Neuronal stem cell (in vitro differentiated cells): ENCODE measurements at regions not wholly inside any gene's neighbourhood (a gene's known extent, or its start where the extent isn't known, plus 50 kb on each side); places are given as distances from the start of the nearest gene placed in this dataset.

ENCODE experiments used
- DNase-seq: peaks from one replicate; pipeline ENCODE4 v3.0.0-alpha.2; 2013; ENCODE audit warnings: low spot score
- H2AFZ ChIP-seq: one replicate; pipeline ENCODE4 v1.6.1; 2013; ENCODE audit warnings: mild to moderate bottlenecking, low read length, inconsistent platforms
- H2AK5ac ChIP-seq: 2 replicates; pipeline ENCODE4 v1.6.1; 2013; ENCODE audit warnings: low read depth, mild to moderate bottlenecking, inconsistent platforms, low read length, moderate library complexity, mixed read lengths
- H2BK120ac ChIP-seq: 2 replicates; pipeline ENCODE4 v1.6.1; 2013; ENCODE audit warnings: low read depth, mild to moderate bottlenecking, inconsistent platforms, low read length, moderate library complexity, mixed read lengths
- H2BK12ac ChIP-seq: one replicate; pipeline ENCODE4 v1.6.1; 2013; ENCODE audit warnings: low read length, inconsistent platforms
- H2BK15ac ChIP-seq: 2 replicates; pipeline ENCODE4 v1.6.1; 2013; ENCODE audit warnings: mild to moderate bottlenecking, low read length, inconsistent platforms, mixed read lengths
- H2BK5ac ChIP-seq: one replicate; pipeline ENCODE4 v1.6.1; 2013; ENCODE audit warnings: inconsistent platforms, mild to moderate bottlenecking, low read length, moderate library complexity
- H3K14ac ChIP-seq: one replicate; pipeline ENCODE4 v1.6.1; 2013; ENCODE audit warnings: low read length, inconsistent platforms
- H3K18ac ChIP-seq: 2 replicates; pipeline ENCODE4 v1.6.1; 2013; ENCODE audit warnings: low read length, inconsistent platforms
- H3K23ac ChIP-seq: 2 replicates; pipeline ENCODE4 v1.6.1; 2013; ENCODE audit warnings: low read depth, mild to moderate bottlenecking, mixed read lengths, low read length, inconsistent platforms; ENCODE audit not compliant: poor library complexity
- H3K27ac ChIP-seq: replicated peaks from 3 replicates; pipeline ENCODE4 v1.5.1; 2013; ENCODE audit warnings: low read length, inconsistent platforms
- H3K27me3 ChIP-seq, 3 experiments: 2 replicates each; pipeline ENCODE4 v1.6.1; 2013; ENCODE audit warnings: low read length in 3 of 3, mild to moderate bottlenecking in 2 of 3, inconsistent platforms in 1 of 3, low read depth in 1 of 3, mixed read lengths in 1 of 3, moderate library complexity in 1 of 3; ENCODE audit not compliant: control insufficient read depth in 3 of 3, insufficient read depth in 3 of 3
- H3K36me3 ChIP-seq, 2 donors: replicated peaks in 1 of 2; 2 replicates each; pipeline ENCODE4 v1.6.1; 2013; ENCODE audit warnings: low read length in 2 of 2; ENCODE audit not compliant: control insufficient read depth in 2 of 2, insufficient read depth in 2 of 2
- H3K4ac ChIP-seq: 2 replicates; pipeline ENCODE4 v1.6.1; 2013; ENCODE audit warnings: inconsistent platforms, mild to moderate bottlenecking, low read length, moderate library complexity
- H3K4me1 ChIP-seq, 2 donors: 1 replicate in 1 of 2; 2 replicates in 1 of 2; pipeline ENCODE4 v1.6.1; 2013; ENCODE audit warnings: low read length in 2 of 2, low read depth in 1 of 2; ENCODE audit not compliant: control insufficient read depth in 2 of 2, insufficient read depth in 1 of 2
- H3K4me2 ChIP-seq: one replicate; pipeline ENCODE4 v1.6.1; 2013; ENCODE audit warnings: mild to moderate bottlenecking, low read length, inconsistent platforms; ENCODE audit not compliant: insufficient read depth, poor library complexity, severe bottlenecking
- H3K4me3 ChIP-seq, 2 donors: 2 replicates each; pipeline ENCODE4 v1.5.1; 2013; ENCODE audit warnings: low read length in 2 of 2, mild to moderate bottlenecking in 2 of 2, inconsistent platforms in 1 of 2, moderate library complexity in 1 of 2
- H3K79me1 ChIP-seq: one replicate; pipeline ENCODE4 v1.6.1; 2013; ENCODE audit warnings: low read depth, mild to moderate bottlenecking, inconsistent platforms, low read length, moderate library complexity
- H3K9ac ChIP-seq: one replicate; pipeline ENCODE4 v1.6.1; 2013; ENCODE audit warnings: mild to moderate bottlenecking, low read depth, low read length, inconsistent platforms; ENCODE audit not compliant: poor library complexity
- H3K9me3 ChIP-seq, 2 donors: replicated peaks in 1 of 2; 2 replicates each; pipeline versions ENCODE3 to v1.6.1; 2013; ENCODE audit warnings: low read length in 2 of 2, mild to moderate bottlenecking in 2 of 2, inconsistent platforms in 1 of 2, low read depth in 1 of 2, mixed read lengths in 1 of 2, moderate library complexity in 1 of 2; ENCODE audit not compliant: control insufficient read depth in 2 of 2, insufficient read depth in 1 of 2
- H4K8ac ChIP-seq: one replicate; pipeline ENCODE4 v1.6.1; 2013; ENCODE audit warnings: low read depth, mild to moderate bottlenecking, inconsistent platforms, low read length, moderate library complexity
- H4K91ac ChIP-seq: one replicate; pipeline ENCODE4 v1.6.1; 2013; ENCODE audit warnings: low read length, low read depth, mild to moderate bottlenecking, inconsistent platforms; ENCODE audit not compliant: poor library complexity
- WGBS, 2 donors: extraction: QIAGEN DNeasy Blood & Tissue Kit; methylation state at CpG; one replicate each; pipeline ENCODE4 v1.1.7; 2013; ENCODE audit warnings: missing lambda C conversion rate in 2 of 2, mixed read lengths in 1 of 2; ENCODE audit not compliant: insufficient read length in 2 of 2, insufficient replicate concordance in 1 of 2; ENCODE audit errors: extremely low coverage in 2 of 2; 5-methylcytosine and 5-hydroxymethylcytosine counted together

DNA sequence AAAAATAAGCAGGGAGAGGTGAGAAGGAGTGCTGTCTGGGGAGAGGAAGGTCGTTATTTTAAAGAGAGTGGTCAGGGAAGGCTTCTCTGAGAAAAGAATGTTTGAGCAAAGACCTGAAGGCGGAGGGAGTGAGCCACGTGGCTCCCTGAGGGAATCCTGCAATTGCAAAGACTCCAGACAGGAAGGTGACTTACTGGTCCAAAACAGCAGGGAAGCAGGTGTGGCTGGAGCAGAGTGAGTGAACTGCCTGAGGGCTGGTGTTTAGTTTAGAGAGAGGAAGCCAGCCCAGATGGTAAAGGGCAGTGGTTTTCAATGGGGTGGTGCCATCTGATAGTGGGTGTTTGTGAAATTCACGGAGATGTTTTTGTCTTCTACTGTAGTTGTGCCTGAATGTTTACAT is 58.8 kb upstream of the LTA4H start:
- Histone ChIP-seq H3K14ac (no peak overlapping the region), H2BK5ac (no peak overlapping the region), H2AK5ac (no peak overlapping the region), H4K91ac (no peak overlapping the region), H2BK15ac (no peak overlapping the region), H3K18ac (no peak overlapping the region), H2BK12ac (no peak overlapping the region), H3K9ac (no peak overlapping the region), H3K23ac (no peak overlapping the region), H3K4ac (no peak overlapping the region), H3K4me2 (no peak overlapping the region), H2BK120ac (no peak overlapping the region), H3K27me3 (no peaks in the 10 kb centered on the region), H3K36me3 (no peaks in the 10 kb centered on the region), H3K4me1 (peaks cover 0 to 3% of the 10 kb centered on the region in 2 donors), H3K4me3 (no peak overlapping the region), H2AFZ (no peak overlapping the region), H4K8ac (no peak overlapping the region), H3K79me1 (no peaks in the 10 kb centered on the region), H3K9me3 (peaks cover 0 to 2% of the 10 kb centered on the region in 2 donors), H3K27ac (no peak overlapping the region)
- no CpG with 5 or more reads among the region's 4 CpGs for WGBS, 2 donors
- no peak for DNase-seq

- Histone ChIP-seq H3K4ac (no peak overlapping the region), H3K27me3 (no peaks in the 10 kb centered on the region), H3K4me3 (no peak overlapping the region), H4K91ac (no peak overlapping the region), H3K36me3 (no peaks in the 10 kb centered on the region), H2BK15ac (no peak overlapping the region), H3K79me1 (no peaks in the 10 kb centered on the region), H3K27ac (no peak overlapping the region), H2AFZ (no peak overlapping the region), H3K14ac (no peak overlapping the region), H2BK12ac (no peak overlapping the region), H2AK5ac (no peak overlapping the region), H2BK120ac (no peak overlapping the region), H3K4me2 (no peak overlapping the region), H3K18ac (no peak overlapping the region), H3K4me1 (peaks cover 0 to 3% of the 10 kb centered on the region in 2 donors), H2BK5ac (no peak overlapping the region), H3K9ac (no peak overlapping the region), H3K9me3 (no peaks in the 10 kb centered on the region), H4K8ac (no peak overlapping the region), H3K23ac (no peak overlapping the region)
- no CpG with 5 or more reads among the region's 2 CpGs for WGBS, 2 donors
- no peak for DNase-seq
These were observed 63.2 kb upstream of the LTA4H start for GRCh38 chr12:96098631-96099030.

DNA sequence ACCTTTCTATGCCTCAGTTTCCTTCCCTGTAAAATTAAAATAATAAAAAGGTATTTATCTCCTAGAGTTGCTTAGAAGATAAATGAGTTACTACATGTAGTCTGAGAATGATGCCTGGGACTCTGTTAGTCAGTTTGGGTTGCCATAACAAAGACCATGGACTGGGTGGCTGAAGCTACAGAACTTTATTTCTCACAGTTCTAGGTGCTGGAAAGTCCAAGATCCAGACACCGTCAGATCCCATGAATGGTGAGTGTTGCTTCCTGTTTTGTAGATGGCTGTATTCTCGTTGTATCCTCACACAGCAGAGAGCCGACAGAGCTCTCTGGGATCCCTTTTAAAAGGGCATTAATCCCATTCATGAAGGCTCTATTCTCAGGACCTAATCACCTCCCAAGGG is 64.0 kb upstream of the LTA4H start:
- Histone ChIP-seq H2AK5ac (no peak overlapping the region), H2AFZ (no peak overlapping the region), H3K36me3 (no peaks in the 10 kb centered on the region), H3K4me3 (no peak overlapping the region), H3K4me1 (no peaks in the 10 kb centered on the region), H3K9me3 (no peaks in the 10 kb centered on the region), H3K79me1 (no peaks in the 10 kb centered on the region), H3K14ac (no peak overlapping the region), H2BK120ac (no peak overlapping the region), H3K18ac (no peak overlapping the region), H2BK5ac (no peak overlapping the region), H4K91ac (no peak overlapping the region), H2BK15ac (no peak overlapping the region), H3K9ac (no peak overlapping the region), H3K27me3 (no peaks in the 10 kb centered on the region), H3K23ac (no peak overlapping the region), H2BK12ac (no peak overlapping the region), H3K27ac (no peak overlapping the region), H3K4me2 (no peak overlapping the region), H3K4ac (no peak overlapping the region), H4K8ac (no peak overlapping the region)
- DNase-seq, result no peak
- no CpG with 5 or more reads among the region's 3 CpGs for WGBS, 2 donors

DNA sequence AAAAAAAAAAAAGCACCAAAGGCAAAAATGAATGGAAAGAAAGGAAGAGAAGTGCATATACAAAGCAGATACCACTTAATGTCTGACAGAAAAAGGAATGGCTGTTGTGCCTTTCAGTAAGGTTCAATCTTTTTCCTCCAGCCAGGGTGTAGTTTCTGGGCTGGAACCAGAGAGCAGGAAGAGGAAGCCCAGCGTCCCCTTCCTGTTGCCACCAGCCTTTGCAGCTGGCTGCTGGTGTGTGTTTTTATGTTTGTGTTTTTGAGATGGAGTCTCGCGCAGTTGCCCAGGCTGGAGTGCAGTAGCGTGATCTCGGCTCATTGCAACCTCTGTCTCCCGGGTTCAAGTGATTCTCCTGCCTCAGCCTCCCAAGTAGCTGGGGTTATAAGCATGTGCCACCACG is 64.6 kb upstream of the LTA4H start:
- H3K4me2 ChIP-seq, result no peak overlapping the region
- no peak overlapping the region for H3K18ac ChIP-seq
- no peak for DNase-seq

More for the DNA sequence above, 64.6 kb upstream of the LTA4H start:
- H2AK5ac ChIP-seq, result no peak overlapping the region
- no peak overlapping the region for H3K9ac ChIP-seq
- H3K9me3 ChIP-seq, result no peaks in the 10 kb centered on the region
- H3K27me3 ChIP-seq, result no peaks in the 10 kb centered on the region
- H3K4ac ChIP-seq, result no peak overlapping the region
- H2BK120ac ChIP-seq, result no peak overlapping the region
- WGBS, 2 donors, result no CpG with 5 or more reads among the region's 7 CpGs
- H3K36me3 ChIP-seq, result no peaks in the 10 kb centered on the region
- no peak overlapping the region for H3K14ac ChIP-seq
- no peaks in the 10 kb centered on the region for H3K4me1 ChIP-seq
- no peak overlapping the region for H3K27ac ChIP-seq
- H3K23ac ChIP-seq, result no peak overlapping the region
- no peak overlapping the region for H4K8ac ChIP-seq
- no peak overlapping the region for H2AFZ ChIP-seq
- no peaks in the 10 kb centered on the region for H3K79me1 ChIP-seq
- H3K4me3 ChIP-seq, result no peak overlapping the region
- H2BK5ac ChIP-seq, result no peak overlapping the region
- no peak overlapping the region for H4K91ac ChIP-seq
- no peak overlapping the region for H2BK15ac ChIP-seq
- no peak overlapping the region for H2BK12ac ChIP-seq
